ENCODE measurements at regions not wholly inside any gene's neighbourhood (a gene's known extent, or its start where the extent isn't known, plus 50 kb on each side); places are given as distances from the start of the nearest gene placed in this dataset.

GRCh38 chr12:24539646-24540045, 409.3 kb downstream of the BCAT1 start:
- no peak for TF ChIP-seq CTCF (IDR thresholded peaks at IDR 0.05)
- TF ChIP-seq POLR2A (IDR thresholded peaks at IDR 0.05): no peak
